ENCODE measurements at regions not wholly inside any gene's neighbourhood (a gene's known extent, or its start where the extent isn't known, plus 50 kb on each side); places are given as distances from the start of the nearest gene placed in this dataset.
"Not testable (repeated sequence)": the region's sequence is repeated elsewhere in the genome, so short reads cannot be mapped to it uniquely, and the experiment has no call there.

DNA sequence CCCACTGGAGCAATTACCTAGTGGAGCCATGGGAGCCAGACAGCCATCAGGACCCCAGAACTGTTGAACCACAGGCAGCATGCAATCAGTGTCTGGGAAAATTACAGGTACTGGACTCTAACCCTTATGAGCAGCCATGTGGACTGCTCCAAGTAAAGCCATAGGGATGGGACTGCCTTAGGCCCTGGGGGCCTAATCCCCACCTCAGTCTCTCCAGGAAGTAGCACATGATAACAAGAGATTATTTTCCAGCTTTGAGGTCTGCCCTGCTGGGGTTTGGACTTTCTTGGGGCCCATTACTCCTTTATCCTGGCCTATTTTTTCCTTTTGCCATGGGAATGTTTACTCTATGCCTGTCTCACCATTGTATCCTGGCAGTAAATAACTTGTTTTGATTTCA is 226.8 kb downstream of the AEBP2 start:
- no peak overlapping the region for H3K27ac ChIP-seq (replicated peaks)
- no peaks in the 10 kb centered on the region for H3K36me3 ChIP-seq
- H3K4me3 ChIP-seq, result no peak overlapping the region
- no peak for DNase-seq
- H3K27me3 ChIP-seq (ENCODE audit: low read depth), result no peaks in the 10 kb centered on the region
- no peaks in the 10 kb centered on the region for H3K9me3 ChIP-seq (replicated peaks)
- intact Hi-C loops (cut with micrococcal nuclease), result no loop called here
- TF ChIP-seq, protein P1, sequence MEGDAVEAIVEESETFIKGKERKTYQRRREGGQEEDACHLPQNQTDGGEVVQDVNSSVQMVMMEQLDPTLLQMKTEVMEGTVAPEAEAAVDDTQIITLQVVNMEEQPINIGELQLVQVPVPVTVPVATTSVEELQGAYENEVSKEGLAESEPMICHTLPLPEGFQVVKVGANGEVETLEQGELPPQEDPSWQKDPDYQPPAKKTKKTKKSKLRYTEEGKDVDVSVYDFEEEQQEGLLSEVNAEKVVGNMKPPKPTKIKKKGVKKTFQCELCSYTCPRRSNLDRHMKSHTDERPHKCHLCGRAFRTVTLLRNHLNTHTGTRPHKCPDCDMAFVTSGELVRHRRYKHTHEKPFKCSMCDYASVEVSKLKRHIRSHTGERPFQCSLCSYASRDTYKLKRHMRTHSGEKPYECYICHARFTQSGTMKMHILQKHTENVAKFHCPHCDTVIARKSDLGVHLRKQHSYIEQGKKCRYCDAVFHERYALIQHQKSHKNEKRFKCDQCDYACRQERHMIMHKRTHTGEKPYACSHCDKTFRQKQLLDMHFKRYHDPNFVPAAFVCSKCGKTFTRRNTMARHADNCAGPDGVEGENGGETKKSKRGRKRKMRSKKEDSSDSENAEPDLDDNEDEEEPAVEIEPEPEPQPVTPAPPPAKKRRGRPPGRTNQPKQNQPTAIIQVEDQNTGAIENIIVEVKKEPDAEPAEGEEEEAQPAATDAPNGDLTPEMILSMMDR (IDR thresholded peaks at IDR 0.05; ENCODE audit: borderline replicate concordance), result no peak
- H3K4me1 ChIP-seq, result no peaks in the 10 kb centered on the region

DNA sequence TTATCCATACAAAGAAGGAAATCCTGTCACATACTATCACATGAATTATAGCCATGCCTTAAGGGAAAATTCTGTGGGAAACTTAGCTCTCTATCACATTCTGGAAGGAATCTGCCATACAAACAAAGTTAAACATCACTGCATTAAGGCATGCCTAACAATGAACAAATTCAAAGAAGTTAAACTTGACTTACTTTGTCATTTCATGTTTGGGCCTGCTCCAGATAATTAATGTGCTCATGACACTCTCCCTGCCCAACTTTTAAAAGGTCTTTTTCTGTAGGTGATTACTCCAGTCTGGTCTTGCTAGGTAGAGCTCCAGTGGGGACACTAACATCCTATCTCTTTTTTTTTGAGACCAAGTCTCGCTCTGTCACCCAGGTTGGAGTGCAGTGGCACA is 230.5 kb downstream of the AEBP2 start:
- no peaks in the 10 kb centered on the region for H3K9me3 ChIP-seq (replicated peaks)
- no peak for DNase-seq
- H3K36me3 ChIP-seq, result no peaks in the 10 kb centered on the region
- intact Hi-C loops (cut with micrococcal nuclease), result no loop called here
- H3K4me3 ChIP-seq, result no peak overlapping the region
- no peak overlapping the region for H3K27ac ChIP-seq (replicated peaks)
- TF ChIP-seq, protein P1 (IDR thresholded peaks at IDR 0.05; ENCODE audit: borderline replicate concordance), result no peak
- no peaks in the 10 kb centered on the region for H3K27me3 ChIP-seq (ENCODE audit: low read depth)
- no peaks in the 10 kb centered on the region for H3K4me1 ChIP-seq

DNA sequence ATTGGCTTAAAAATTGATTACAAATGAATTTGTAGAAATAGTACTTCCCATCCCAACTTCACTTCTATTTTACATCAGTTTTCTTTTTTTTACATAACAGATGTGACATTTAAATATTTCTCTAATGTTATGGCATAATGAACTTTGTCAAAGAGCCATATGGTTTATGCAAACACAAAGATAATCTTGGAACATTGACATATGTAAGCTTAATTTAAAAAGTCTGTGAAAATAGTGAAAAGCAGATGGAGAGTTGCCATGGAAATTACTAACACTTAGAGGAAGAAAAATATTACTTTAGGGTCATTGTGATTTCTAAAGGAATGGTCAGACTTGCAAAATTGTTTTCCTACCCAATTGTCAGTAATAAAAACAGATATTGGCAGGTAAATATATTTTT is 232.4 kb downstream of the AEBP2 start:
- Histone ChIP-seq H3K36me3 (no peaks in the 10 kb centered on the region), H3K4me1 (no peaks in the 10 kb centered on the region), H3K4me3 (no peak overlapping the region), H3K27me3 (ENCODE audit: low read depth) (no peaks in the 10 kb centered on the region), H3K9me3 (replicated peaks) (peaks cover 3% of the 10 kb centered on the region), H3K27ac (replicated peaks) (no peak overlapping the region)
- DNase-seq, result no peak
- TF ChIP-seq, protein P1 (IDR thresholded peaks at IDR 0.05; ENCODE audit: borderline replicate concordance), result no peak
- intact Hi-C loops (cut with micrococcal nuclease), result no loop called here

DNA sequence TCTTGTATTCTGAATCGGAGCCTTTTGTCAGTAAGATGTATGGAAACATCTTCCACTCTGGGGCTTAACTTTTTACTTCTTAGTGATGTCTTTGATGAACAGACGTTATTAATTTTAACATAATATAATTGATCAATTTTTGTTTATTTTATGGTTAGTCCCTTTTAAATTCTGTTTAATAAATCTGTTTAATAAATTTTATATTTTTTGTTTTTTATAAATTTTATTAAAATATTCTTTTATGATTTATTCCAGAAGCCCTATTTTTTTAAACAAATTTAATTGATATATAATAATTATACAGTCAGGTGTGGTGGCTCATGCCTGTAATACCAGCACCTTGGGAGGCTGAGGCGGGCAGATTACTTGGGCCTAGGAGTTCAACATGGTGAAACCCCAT is 235.1 kb downstream of the AEBP2 start:
- TF ChIP-seq, protein P1 (IDR thresholded peaks at IDR 0.05; ENCODE audit: borderline replicate concordance), result no peak
- H3K36me3 ChIP-seq, result peaks cover 4% of the 10 kb centered on the region
- H3K4me1 ChIP-seq, result no peaks in the 10 kb centered on the region
- intact Hi-C loops (cut with micrococcal nuclease), result no loop called here
- no peak overlapping the region for H3K27ac ChIP-seq (replicated peaks)
- H3K9me3 ChIP-seq (replicated peaks), result peaks cover 28% of the 10 kb centered on the region
- DNase-seq, result no peak
- H3K4me3 ChIP-seq, result no peak overlapping the region
- no peaks in the 10 kb centered on the region for H3K27me3 ChIP-seq (ENCODE audit: low read depth)

DNA sequence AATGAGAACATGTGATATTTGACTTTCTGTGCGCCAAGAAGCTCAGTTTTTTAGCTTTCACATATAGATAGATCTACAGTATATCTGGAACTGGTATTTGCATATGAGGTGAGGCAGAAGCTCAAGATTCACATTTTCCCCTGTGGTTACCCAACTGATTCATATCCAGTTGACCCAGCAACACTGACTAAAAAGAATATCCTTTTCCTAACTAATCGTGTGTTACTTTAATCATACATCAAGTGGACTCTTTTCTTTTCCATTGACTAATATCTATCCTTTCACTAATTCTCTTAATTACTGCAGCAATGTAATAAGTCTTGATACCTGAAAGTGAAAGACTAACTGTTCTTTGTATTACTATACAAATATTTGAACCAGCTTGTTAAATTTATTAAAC is 236.1 kb downstream of the AEBP2 start:
- intact Hi-C loops (cut with micrococcal nuclease), result no loop called here
- H3K27me3 ChIP-seq (ENCODE audit: low read depth), result no peaks in the 10 kb centered on the region
- H3K9me3 ChIP-seq (replicated peaks), result peaks cover 37% of the 10 kb centered on the region
- H3K4me3 ChIP-seq, result no peak overlapping the region
- no peak overlapping the region for H3K27ac ChIP-seq (replicated peaks)
- peaks cover 8% of the 10 kb centered on the region for H3K36me3 ChIP-seq
- TF ChIP-seq, protein P1 (IDR thresholded peaks at IDR 0.05; ENCODE audit: borderline replicate concordance), result no peak
- H3K4me1 ChIP-seq, result no peaks in the 10 kb centered on the region
- no peak for DNase-seq

DNA sequence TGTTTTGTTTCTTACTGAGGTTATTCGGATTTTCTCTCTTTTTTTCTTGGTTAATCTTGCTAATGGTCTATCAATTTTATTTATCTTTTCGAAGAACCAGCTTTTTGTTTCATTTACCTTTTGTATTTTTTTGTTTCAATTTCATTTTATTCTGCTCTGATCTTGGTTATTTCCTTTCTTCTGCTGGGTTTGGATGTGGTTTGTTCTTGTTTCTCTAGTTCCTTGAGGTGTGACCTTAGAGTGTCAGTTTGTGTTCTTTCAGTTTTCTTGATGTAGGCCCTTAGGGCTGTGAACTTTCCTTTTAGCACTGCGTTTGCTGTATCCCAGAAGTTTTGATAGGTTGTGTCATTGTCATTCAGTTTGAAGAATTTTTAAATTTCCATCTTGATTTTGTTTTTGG is 239.2 kb downstream of the AEBP2 start:
- H3K27ac ChIP-seq (replicated peaks); H3K27me3 ChIP-seq (ENCODE audit: low read depth); intact Hi-C loops (cut with micrococcal nuclease); H3K4me1 ChIP-seq; DNase-seq; H3K4me3 ChIP-seq; H3K36me3 ChIP-seq: not testable (repeated sequence)
- peaks cover 37% of the 10 kb centered on the region for H3K9me3 ChIP-seq (replicated peaks)

All from left ventricle myocardium inferior (tissue), 1 donor.